HG03442 (cell line): ENCODE measurements at regions not wholly inside any gene's neighbourhood (a gene's known extent, or its start where the extent isn't known, plus 50 kb on each side); places are given as distances from the start of the nearest gene placed in this dataset.
A peak's percentile ranks its signal among the peaks of the same experiment; 100 is the strongest.
"Not testable (repeated sequence)": the region's sequence is repeated elsewhere in the genome, so short reads cannot be mapped to it uniquely, and the experiment has no call there.

Experiments
- ATAC-seq: cut with Tn5 transposase; IDR thresholded peaks from one replicate; pipeline ENCODE4 v1.9.1; 2021; ENCODE audit warnings: mild to moderate bottlenecking, moderate library complexity; ENCODE audit not compliant: unreplicated experiment

DNA sequence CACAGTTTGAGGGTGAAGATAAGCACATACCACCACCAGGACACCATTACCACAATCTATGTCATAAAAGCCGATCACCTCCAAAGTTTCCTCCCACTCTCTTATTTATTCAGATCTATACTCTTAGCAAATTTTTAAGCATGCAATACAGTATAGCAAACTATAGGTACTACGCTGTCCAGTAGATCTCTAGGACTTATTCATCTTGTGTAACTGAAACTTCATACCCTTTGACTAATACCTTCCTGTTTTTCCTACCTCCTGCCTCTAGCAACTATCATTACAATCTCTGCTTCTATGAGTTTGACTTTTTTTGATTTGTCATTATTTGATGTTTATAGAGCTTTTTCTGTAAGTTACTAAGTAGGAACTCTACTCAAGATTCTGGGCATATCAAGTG lies 84.5 kb upstream of the MANSC4 start:
- no peak for ATAC-seq

DNA sequence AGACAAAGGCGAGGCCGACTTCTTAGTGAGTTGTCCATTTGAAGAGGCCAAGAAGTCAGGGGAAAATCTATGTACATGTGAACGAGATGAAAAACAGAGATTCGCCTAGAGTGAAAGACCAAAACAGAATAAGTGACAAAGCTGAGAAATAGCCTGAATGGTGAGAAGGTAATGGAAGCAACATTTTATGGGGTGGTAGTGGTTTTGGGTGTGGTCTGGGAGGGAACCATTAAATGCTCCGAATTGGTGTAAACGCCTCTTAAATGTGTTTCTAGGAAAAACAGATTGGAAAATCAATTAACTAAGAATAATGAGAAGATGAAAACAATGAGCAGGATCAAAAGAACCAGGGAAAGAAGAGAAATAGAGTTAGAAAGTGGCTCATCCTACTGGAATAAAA lies 83.8 kb upstream of the MANSC4 start:
- ATAC-seq: no peak

DNA sequence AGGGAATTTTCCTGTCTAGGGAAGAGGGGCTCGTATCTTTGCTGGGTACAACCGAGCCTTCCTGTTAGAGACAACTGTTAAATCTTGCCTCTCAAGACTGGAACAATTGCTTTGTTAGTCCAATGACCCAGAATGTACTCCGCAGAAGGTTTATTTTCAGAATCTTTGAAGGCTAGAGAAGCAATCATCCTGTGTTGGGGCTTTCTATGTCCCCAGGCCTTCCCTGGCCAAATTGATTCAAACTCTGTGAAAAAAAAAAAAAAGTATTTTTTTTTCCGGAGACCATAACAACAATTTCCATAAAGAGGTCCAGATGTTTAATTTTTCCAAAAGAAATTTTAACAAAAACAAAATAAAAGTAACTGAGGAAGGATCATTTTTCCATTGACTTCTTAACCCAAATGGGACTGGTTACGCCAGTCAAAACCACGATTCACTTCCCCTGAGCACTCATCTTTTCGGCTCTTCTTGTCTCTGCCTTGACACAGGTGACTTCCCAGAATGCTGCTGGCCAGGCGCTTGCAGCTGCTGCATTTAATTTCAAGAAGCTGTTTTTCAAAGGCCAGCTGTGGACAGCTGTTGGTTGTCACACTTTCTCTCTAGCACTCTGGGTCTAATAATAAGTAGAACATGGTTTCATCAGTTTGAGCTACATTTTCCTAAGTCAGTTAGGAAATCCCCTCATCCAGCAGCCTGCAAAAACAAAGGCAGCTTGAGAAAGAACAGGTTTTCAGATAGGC lies 81.6 kb upstream of the MANSC4 start:
- ATAC-seq: peak; percentile 80

DNA sequence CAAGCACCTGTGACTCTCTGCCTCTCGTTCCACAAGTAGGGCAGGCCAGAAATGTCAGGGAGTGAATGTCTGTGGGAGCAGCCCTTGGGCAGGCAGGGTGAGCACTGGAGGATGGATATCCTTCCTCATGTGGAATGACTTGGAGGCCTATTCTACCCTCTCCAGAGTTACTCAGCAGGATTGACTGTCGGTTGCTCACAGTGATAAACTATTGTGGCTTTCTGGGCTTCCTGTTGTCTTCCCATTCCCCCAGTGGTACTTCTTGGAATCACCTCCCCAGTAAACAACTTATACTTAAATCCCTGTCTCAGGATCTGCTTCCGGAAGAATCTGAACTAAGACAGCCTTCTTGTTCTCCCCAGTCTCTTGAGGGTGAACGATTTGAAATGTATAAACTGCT lies 79.6 kb upstream of the MANSC4 start:
- ATAC-seq: no peak

DNA sequence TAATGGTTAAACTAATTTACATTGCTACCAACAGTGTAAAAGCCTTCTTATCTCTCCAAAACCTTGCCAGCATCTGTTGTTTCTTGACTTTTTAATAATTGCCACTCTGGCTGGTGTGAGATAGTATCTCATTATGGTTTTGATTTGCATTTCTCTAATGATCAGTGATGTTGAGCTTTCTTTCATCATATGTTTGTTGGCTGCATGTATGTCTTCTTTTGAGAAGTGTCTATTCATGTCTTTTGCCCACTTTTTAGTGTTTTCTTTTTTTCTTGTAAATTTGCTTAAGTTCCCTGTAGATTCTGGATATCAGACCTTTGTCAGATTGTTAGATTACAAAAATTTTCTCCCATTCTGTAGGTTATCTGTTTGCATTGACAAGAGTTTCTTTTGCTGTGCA lies 77.0 kb upstream of the MANSC4 start:
- not testable (repeated sequence) for ATAC-seq

DNA sequence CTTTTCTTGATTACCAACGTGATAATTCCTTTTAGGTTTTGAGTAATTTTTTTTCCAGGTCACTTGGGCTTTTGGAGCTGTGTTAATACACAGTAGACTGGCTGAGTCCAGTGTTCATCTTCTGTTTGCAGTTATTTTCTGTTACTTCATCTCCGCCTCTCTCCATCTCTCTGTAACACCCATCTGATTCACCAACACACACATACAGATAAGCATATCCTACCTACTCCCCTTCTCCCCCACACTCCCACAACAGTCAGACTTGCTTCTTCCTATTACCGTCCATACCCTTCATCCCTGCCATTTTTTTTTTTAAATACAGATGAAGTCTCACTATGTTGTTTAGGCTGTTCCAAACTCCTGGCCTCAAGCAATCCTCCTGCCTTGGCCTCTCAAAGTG lies 72.7 kb upstream of the MANSC4 start:
- ATAC-seq: no peak
